ENCODE measurements at regions not wholly inside any gene's neighbourhood (a gene's known extent, or its start where the extent isn't known, plus 50 kb on each side); places are given as distances from the start of the nearest gene placed in this dataset.
"Not testable (repeated sequence)": the region's sequence is repeated elsewhere in the genome, so short reads cannot be mapped to it uniquely, and the experiment has no call there.

DNA sequence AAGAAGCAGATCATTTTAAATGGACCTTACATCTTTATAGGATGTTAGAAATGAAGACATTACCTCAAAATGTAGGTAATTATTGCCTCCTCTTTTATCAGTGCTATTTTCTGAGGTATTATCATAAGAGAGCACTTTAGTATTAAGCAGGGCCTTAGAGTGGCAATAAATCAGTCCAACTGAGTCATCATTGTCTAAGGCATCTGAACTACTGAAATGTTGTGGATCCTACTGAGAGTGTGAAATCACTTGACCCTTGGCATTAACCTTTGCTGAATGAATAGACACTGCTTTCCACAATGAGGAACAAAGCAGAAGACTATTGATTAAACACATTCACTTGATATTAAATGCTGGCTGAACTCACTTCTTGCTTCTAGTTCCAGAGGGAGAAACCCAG, 224.6 kb upstream of the ARRDC3 start:
- no peak for DNase-seq (ENCODE audit: extremely low read depth, low read depth)
- TF ChIP-seq, protein P1, sequence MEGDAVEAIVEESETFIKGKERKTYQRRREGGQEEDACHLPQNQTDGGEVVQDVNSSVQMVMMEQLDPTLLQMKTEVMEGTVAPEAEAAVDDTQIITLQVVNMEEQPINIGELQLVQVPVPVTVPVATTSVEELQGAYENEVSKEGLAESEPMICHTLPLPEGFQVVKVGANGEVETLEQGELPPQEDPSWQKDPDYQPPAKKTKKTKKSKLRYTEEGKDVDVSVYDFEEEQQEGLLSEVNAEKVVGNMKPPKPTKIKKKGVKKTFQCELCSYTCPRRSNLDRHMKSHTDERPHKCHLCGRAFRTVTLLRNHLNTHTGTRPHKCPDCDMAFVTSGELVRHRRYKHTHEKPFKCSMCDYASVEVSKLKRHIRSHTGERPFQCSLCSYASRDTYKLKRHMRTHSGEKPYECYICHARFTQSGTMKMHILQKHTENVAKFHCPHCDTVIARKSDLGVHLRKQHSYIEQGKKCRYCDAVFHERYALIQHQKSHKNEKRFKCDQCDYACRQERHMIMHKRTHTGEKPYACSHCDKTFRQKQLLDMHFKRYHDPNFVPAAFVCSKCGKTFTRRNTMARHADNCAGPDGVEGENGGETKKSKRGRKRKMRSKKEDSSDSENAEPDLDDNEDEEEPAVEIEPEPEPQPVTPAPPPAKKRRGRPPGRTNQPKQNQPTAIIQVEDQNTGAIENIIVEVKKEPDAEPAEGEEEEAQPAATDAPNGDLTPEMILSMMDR (IDR thresholded peaks at IDR 0.05; ENCODE audit: low read depth, low read length) = no peak

DNA sequence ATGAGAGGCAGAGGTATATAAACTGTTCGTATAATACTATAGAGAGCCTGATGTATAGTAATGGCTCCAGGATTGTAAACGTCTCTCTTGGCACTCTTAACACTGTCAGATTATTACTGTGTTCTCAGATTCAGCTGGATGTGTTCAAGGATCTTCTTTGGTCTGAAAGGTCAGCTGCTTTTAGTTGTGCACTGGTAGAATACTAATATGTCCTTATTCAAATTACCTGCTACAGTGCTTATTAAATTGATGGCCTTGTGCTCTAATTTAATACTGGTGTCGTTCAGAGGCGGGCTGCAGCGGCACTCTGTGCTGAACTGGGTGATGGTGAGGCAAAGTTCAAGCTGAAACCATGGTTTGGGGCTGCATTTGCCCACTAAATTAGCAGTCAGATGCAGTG, 216.7 kb upstream of the ARRDC3 start:
- TF ChIP-seq, protein P1 (IDR thresholded peaks at IDR 0.05; ENCODE audit: low read depth, low read length) = no peak
- no peak for DNase-seq (ENCODE audit: extremely low read depth, low read depth)

DNA sequence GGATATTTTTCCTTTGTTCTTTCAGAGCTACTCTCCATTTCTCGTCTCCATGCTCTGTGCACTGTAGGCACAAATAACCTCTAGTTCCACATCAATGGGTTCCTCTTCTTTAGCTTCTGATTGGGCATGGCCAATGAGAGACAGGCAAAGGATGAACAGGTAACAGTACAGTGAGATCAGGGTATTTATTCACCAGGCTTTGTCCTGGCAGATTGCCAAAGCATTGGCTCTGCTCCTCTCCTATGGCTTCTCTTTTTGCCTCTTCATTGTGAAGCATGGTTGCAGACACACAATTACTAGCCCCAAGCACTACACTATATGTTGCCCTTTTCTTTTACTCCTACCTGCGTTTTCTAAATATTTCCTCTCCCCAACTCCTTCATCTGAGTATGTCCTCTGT, 215.1 kb upstream of the ARRDC3 start:
- no peak for DNase-seq (ENCODE audit: extremely low read depth, low read depth)
- TF ChIP-seq, protein P1 (IDR thresholded peaks at IDR 0.05; ENCODE audit: low read depth, low read length) = no peak

GRCh38 chr5:91595424-91595823, 212.3 kb upstream of the ARRDC3 start:
- DNase-seq (ENCODE audit: extremely low read depth, low read depth) = no peak
- TF ChIP-seq, protein P1 (IDR thresholded peaks at IDR 0.05; ENCODE audit: low read depth, low read length) = no peak

- DNase-seq (ENCODE audit: extremely low read depth, low read depth) = no peak
- TF ChIP-seq, protein P1 (IDR thresholded peaks at IDR 0.05; ENCODE audit: low read depth, low read length) = no peak
Measured at GRCh38 chr5:91591076-91591475, 208.0 kb upstream of the ARRDC3 start.

DNA sequence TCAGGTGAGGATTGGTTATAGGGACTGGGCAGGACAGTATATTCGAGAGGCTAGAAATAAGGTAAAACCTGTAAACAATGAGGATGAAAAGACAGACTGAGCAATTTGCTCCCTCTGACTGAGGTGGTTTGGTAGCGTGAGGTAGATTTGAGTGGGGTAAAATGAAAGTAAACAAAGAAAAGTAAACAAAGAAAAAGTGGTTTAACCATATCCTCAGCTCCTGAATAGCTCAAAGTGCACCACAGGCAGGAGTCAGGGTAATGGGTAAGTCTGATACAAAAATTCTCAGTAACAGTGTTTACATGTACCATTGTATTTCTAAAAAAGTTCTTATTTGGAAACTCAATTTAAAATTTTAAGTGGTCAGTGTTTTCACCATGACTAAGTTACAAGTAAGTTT, 203.1 kb upstream of the ARRDC3 start:
- DNase-seq (ENCODE audit: extremely low read depth, low read depth) = no peak
- TF ChIP-seq, protein P1 (IDR thresholded peaks at IDR 0.05; ENCODE audit: low read depth, low read length) = no peak

GRCh38 chr5:91584352-91584751, 201.2 kb upstream of the ARRDC3 start:
- TF ChIP-seq, protein P1 (IDR thresholded peaks at IDR 0.05; ENCODE audit: low read depth, low read length) = no peak

GRCh38 chr5:91566012-91566411, 182.9 kb upstream of the ARRDC3 start:
- DNase-seq (ENCODE audit: extremely low read depth, low read depth) = not testable (repeated sequence)

More at GRCh38 chr5:91584352-91584751, 201.2 kb upstream of the ARRDC3 start:
- DNase-seq (ENCODE audit: extremely low read depth, low read depth) = no peak
